ENCODE measurements at regions not wholly inside any gene's neighbourhood (a gene's known extent, or its start where the extent isn't known, plus 50 kb on each side); places are given as distances from the start of the nearest gene placed in this dataset.

- no peak for TF ChIP-seq ZNF274 (IDR thresholded peaks at IDR 0.05; ENCODE audit: low read depth, low read length)
- TF ChIP-seq YY1 (IDR thresholded peaks at IDR 0.05; ENCODE audit: insufficient read depth, insufficient read length) = no peak
- TF ChIP-seq SUZ12 (IDR thresholded peaks at IDR 0.05; ENCODE audit: extremely low read depth, insufficient read depth, insufficient read length) = no peak
Measured at GRCh38 chr2:59308108-59308507, 1067.0 kb upstream of the FANCL start.
